ENCODE measurements at regions not wholly inside any gene's neighbourhood (a gene's known extent, or its start where the extent isn't known, plus 50 kb on each side); places are given as distances from the start of the nearest gene placed in this dataset.

- Histone ChIP-seq H3K4me1 (replicated peaks) (no peaks in the 10 kb centered on the region), H3K27ac (no peak overlapping the region), H3K4me3 (no peak overlapping the region), H3K9me3 (replicated peaks) (no peaks in the 10 kb centered on the region), H3K27me3 (replicated peaks) (no peaks in the 10 kb centered on the region), H3K36me3 (no peaks in the 10 kb centered on the region)
- DNase-seq (ENCODE audit: low read depth in 1 of 2, low spot score in 2 of 2) = no peak
Measured at GRCh38 chr4:43816116-43816515, 632.5 kb downstream of the KCTD8 start.

DNA sequence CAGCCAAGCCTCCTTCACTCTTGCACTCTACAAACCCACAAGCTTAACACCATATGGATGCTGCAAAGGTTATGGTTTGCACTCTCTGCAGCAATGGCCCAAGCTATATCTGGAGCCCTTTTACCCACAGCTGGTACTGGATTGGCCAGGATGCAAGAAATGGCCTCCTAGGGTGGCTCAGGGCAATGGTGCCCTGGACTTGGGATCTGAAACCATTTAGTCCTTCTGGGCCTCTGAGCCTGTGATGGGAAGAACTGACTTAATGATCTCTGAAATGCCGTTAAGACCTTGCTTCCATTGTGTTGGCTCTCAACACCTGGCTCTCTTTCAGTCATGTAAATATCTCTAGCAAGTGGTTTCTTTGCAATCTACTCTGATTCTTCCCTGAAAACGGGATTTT is 626.0 kb downstream of the KCTD8 start:
- no peak for DNase-seq (ENCODE audit: low read depth in 1 of 2, low spot score in 2 of 2)
- H3K4me1 ChIP-seq (replicated peaks) = no peaks in the 10 kb centered on the region

DNA sequence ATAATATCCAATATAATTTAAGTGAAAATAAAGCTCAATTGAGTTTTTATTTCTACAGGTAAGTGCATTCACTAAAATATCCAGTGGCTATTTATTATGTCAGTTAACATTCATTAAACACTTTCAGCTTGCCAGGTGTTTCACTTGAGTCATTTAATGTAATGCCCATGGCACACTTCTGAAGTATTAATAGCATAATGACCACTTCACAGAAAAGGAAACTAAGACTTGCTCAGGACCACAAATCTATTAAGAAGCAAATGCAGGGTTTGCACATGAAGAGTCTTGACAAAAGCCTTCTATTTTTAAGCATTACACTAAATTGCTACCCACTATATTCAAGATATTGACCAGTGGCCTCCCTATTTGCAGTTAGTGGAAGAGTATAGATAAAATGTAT is 612.7 kb downstream of the KCTD8 start:
- no peaks in the 10 kb centered on the region for H3K4me1 ChIP-seq (replicated peaks)
- H3K36me3 ChIP-seq = no peaks in the 10 kb centered on the region

More for the DNA sequence above, 626.0 kb downstream of the KCTD8 start:
- H3K27ac ChIP-seq = no peak overlapping the region
- H3K36me3 ChIP-seq = no peaks in the 10 kb centered on the region
- H3K27me3 ChIP-seq (replicated peaks) = no peaks in the 10 kb centered on the region
- H3K4me3 ChIP-seq = no peak overlapping the region
- no peaks in the 10 kb centered on the region for H3K9me3 ChIP-seq (replicated peaks)

GRCh38 chr4:43837171-43837570 is 611.4 kb downstream of the KCTD8 start:
- H3K9me3 ChIP-seq (replicated peaks) = no peaks in the 10 kb centered on the region
- no peaks in the 10 kb centered on the region for H3K4me1 ChIP-seq (replicated peaks)
- no peak overlapping the region for H3K27ac ChIP-seq
- no peaks in the 10 kb centered on the region for H3K27me3 ChIP-seq (replicated peaks)
- no peak for DNase-seq (ENCODE audit: low read depth in 1 of 2, low spot score in 2 of 2)
- no peaks in the 10 kb centered on the region for H3K36me3 ChIP-seq
- no peak overlapping the region for H3K4me3 ChIP-seq

More for the DNA sequence above, 612.7 kb downstream of the KCTD8 start:
- H3K27ac ChIP-seq = no peak overlapping the region
- H3K9me3 ChIP-seq (replicated peaks) = no peaks in the 10 kb centered on the region
- H3K4me3 ChIP-seq = no peak overlapping the region
- no peak for DNase-seq (ENCODE audit: low read depth in 1 of 2, low spot score in 2 of 2)
- no peaks in the 10 kb centered on the region for H3K27me3 ChIP-seq (replicated peaks)

DNA sequence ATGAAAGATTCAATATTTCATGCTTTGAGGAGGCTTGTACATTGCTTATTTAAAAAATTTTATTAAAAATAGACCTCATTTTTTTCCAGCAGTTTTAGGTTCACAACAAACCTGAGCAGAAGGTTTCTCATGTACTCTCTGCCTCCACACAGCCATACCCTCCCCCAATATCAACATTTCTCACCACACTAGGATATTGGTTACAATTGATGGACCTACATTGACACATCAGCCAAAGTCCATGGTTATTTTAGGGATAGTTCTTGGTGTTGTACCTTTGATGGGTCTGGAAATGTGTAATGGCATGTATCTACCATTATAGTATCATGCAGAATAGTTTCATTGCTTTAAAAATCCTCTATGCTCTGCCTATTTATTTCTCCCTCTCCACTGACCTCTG is 611.0 kb downstream of the KCTD8 start:
- H3K27me3 ChIP-seq (replicated peaks) = no peaks in the 10 kb centered on the region

DNA sequence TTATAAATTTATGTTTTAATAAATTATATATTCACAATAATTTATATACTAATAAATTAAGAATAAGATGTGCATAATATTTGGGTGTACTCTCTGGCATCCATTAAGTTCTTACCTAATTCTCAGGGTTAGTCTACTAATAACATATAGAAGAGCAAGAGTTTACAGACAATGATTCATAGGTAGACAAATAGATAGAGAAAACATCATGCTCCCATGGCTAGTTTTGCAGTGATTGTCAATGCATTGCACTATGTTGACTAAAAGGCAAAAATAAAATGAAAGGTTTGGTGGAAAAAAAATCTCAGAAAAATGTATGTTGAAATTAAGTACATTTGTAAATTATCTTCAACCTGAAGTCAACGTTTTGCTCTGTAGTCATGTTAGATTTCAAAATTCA is 606.0 kb downstream of the KCTD8 start:
- no peaks in the 10 kb centered on the region for H3K27me3 ChIP-seq (replicated peaks)
- no peak for DNase-seq (ENCODE audit: low read depth in 1 of 2, low spot score in 2 of 2)
- no peaks in the 10 kb centered on the region for H3K36me3 ChIP-seq
- H3K9me3 ChIP-seq (replicated peaks) = no peaks in the 10 kb centered on the region
- no peak overlapping the region for H3K27ac ChIP-seq
- no peak overlapping the region for H3K4me3 ChIP-seq
- H3K4me1 ChIP-seq (replicated peaks) = no peaks in the 10 kb centered on the region

More for the DNA sequence above, 611.0 kb downstream of the KCTD8 start:
- Histone ChIP-seq H3K9me3 (replicated peaks) (no peaks in the 10 kb centered on the region), H3K27ac (no peak overlapping the region), H3K4me3 (no peak overlapping the region), H3K4me1 (replicated peaks) (no peaks in the 10 kb centered on the region), H3K36me3 (no peaks in the 10 kb centered on the region)
- no peak for DNase-seq (ENCODE audit: low read depth in 1 of 2, low spot score in 2 of 2)

GRCh38 chr4:43843501-43843900 is 605.1 kb downstream of the KCTD8 start:
- no peaks in the 10 kb centered on the region for H3K4me1 ChIP-seq (replicated peaks)
- no peaks in the 10 kb centered on the region for H3K36me3 ChIP-seq
- no peaks in the 10 kb centered on the region for H3K27me3 ChIP-seq (replicated peaks)
- no peak overlapping the region for H3K27ac ChIP-seq
- no peak overlapping the region for H3K4me3 ChIP-seq
- no peak for DNase-seq (ENCODE audit: low read depth in 1 of 2, low spot score in 2 of 2)
- no peaks in the 10 kb centered on the region for H3K9me3 ChIP-seq (replicated peaks)

DNA sequence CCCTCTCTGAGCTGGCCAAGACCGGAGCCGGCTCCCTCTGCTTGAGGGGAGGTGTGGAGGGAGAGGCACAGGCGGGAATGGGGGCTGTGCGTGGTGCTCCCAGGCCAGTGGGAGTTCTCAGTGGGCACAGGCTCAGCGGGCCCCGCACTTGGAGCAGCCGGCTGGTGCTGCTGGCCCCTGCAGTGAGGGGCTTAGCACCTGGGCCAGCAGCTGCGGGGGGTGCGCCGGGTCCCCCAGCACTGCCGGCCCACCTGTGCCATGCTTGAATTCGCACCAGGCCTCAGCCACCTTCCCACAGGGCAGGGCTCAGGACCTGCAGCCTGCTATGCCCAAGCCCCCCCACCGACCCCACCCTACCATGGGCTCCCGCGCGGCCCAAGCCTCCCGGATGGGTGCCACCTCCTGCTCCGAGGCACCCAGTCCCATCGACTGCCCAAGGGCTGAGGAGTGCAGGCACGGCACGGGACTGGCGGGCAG is 602.5 kb downstream of the KCTD8 start:
- DNase-seq (ENCODE audit: low read depth in 1 of 2, low spot score in 2 of 2) = peak in 1 of 2 experiments; percentile 21
- Histone ChIP-seq H3K36me3 (no peaks in the 10 kb centered on the region), H3K27ac (no peak overlapping the region), H3K4me3 (no peak overlapping the region), H3K27me3 (replicated peaks) (no peaks in the 10 kb centered on the region), H3K9me3 (replicated peaks) (no peaks in the 10 kb centered on the region), H3K4me1 (replicated peaks) (no peaks in the 10 kb centered on the region)

GRCh38 chr4:43853565-43854264 is 594.9 kb downstream of the KCTD8 start:
- Histone ChIP-seq H3K27me3 (replicated peaks) (no peaks in the 10 kb centered on the region), H3K4me3 (no peak overlapping the region), H3K9me3 (replicated peaks) (no peaks in the 10 kb centered on the region), H3K4me1 (replicated peaks) (no peaks in the 10 kb centered on the region), H3K27ac (no peak overlapping the region), H3K36me3 (no peaks in the 10 kb centered on the region)
- DNase-seq (ENCODE audit: low read depth in 1 of 2, low spot score in 2 of 2) = no peak

DNA sequence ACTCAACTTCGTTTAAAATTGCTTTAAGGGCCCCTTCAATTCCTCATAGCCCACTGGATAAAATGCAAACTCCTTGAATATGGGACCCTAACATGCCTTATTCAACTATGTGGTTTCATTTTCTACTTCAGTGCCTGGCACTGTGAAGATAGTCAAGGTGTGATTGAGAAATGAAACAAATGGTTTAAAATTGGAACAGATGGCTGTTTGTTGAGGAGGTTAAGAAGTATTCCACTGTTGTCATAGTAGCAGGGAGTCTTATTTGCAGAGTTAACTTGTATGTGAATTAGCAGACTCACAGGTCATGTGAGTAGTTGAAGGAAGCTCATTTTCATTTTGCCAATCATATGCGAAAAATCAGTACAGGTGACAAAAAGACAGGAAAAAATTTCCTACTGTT is 593.3 kb downstream of the KCTD8 start:
- H3K36me3 ChIP-seq = no peaks in the 10 kb centered on the region
- no peak overlapping the region for H3K27ac ChIP-seq
- no peaks in the 10 kb centered on the region for H3K4me1 ChIP-seq (replicated peaks)
- no peaks in the 10 kb centered on the region for H3K9me3 ChIP-seq (replicated peaks)
- H3K4me3 ChIP-seq = no peak overlapping the region
- DNase-seq (ENCODE audit: low read depth in 1 of 2, low spot score in 2 of 2) = no peak
- H3K27me3 ChIP-seq (replicated peaks) = no peaks in the 10 kb centered on the region

- no peaks in the 10 kb centered on the region for H3K36me3 ChIP-seq
- H3K27ac ChIP-seq = no peak overlapping the region
- no peak for DNase-seq (ENCODE audit: low read depth in 1 of 2, low spot score in 2 of 2)
- H3K4me1 ChIP-seq (replicated peaks) = no peaks in the 10 kb centered on the region
- no peaks in the 10 kb centered on the region for H3K9me3 ChIP-seq (replicated peaks)
- H3K4me3 ChIP-seq = no peak overlapping the region
- no peaks in the 10 kb centered on the region for H3K27me3 ChIP-seq (replicated peaks)
Measured at GRCh38 chr4:43864616-43865146, 583.9 kb downstream of the KCTD8 start.

DNA sequence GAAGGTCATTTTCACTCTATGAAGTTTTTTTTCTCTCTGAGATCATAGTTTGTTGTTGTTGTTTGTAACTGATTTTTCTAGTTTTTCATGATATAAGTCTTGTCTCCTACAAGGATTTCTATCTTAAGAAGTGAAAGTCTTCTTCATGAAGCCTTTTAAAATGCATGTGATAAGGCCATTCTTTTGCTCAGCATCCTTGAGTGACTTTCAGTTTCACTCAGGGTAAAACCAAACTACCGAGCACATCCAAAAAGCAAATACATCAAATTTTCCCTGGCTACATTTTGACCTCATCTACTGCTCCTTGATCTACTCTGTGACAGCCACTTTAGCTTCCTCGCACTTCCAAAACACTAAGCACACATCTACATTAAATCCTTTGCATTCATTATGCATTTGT is 580.7 kb downstream of the KCTD8 start:
- no peaks in the 10 kb centered on the region for H3K9me3 ChIP-seq (replicated peaks)
- H3K27ac ChIP-seq = no peak overlapping the region
- no peak overlapping the region for H3K4me3 ChIP-seq
- no peaks in the 10 kb centered on the region for H3K27me3 ChIP-seq (replicated peaks)
- no peaks in the 10 kb centered on the region for H3K4me1 ChIP-seq (replicated peaks)
- DNase-seq (ENCODE audit: low read depth in 1 of 2, low spot score in 2 of 2) = no peak
- H3K36me3 ChIP-seq = no peaks in the 10 kb centered on the region

DNA sequence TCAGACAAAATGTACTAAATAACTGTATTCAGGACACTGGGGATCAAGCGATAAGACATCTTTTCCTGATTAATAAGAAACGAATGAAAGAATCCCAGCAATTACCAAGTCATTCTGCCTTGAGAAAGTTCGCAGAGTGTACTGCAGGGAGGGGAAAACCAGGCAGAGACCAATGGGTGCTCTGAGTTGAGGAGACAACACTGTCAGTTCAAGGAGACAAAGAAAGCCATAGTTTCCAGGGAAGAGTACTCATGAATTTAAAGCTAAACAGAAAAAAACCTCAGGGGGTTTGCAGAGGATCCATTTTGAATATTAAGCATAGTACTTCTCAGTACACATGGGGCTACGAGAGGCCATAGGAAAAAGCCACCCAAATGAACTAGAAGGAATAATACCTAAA is 573.0 kb downstream of the KCTD8 start:
- H3K27ac ChIP-seq = no peak overlapping the region
- no peak overlapping the region for H3K4me3 ChIP-seq
- H3K4me1 ChIP-seq (replicated peaks) = no peaks in the 10 kb centered on the region
- no peaks in the 10 kb centered on the region for H3K9me3 ChIP-seq (replicated peaks)
- no peaks in the 10 kb centered on the region for H3K36me3 ChIP-seq
- no peaks in the 10 kb centered on the region for H3K27me3 ChIP-seq (replicated peaks)
- DNase-seq (ENCODE audit: low read depth in 1 of 2, low spot score in 2 of 2) = no peak

DNA sequence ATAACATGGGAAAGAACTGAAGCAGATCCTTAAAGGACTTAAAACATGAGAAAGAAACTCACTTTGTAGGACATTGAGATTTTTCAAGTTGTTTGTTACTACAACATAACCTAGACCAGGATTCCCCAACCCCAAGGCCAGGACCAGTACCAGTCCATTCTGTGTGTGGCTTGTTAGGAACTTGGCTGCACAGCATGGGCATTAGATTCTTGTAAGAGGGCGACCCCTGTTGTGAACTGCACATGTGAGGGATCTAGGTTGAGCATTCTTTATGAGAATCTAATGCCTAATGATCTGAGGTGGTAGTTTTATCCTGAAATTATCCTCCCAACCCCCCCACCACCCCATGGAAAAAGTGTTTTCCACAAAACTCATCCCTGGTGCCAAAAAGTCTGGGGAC is 566.1 kb downstream of the KCTD8 start:
- H3K27me3 ChIP-seq (replicated peaks) = no peaks in the 10 kb centered on the region
- no peaks in the 10 kb centered on the region for H3K9me3 ChIP-seq (replicated peaks)
- H3K27ac ChIP-seq = no peak overlapping the region
- DNase-seq (ENCODE audit: low read depth in 1 of 2, low spot score in 2 of 2) = no peak
- H3K36me3 ChIP-seq = no peaks in the 10 kb centered on the region
- no peak overlapping the region for H3K4me3 ChIP-seq
- H3K4me1 ChIP-seq (replicated peaks) = no peaks in the 10 kb centered on the region

DNA sequence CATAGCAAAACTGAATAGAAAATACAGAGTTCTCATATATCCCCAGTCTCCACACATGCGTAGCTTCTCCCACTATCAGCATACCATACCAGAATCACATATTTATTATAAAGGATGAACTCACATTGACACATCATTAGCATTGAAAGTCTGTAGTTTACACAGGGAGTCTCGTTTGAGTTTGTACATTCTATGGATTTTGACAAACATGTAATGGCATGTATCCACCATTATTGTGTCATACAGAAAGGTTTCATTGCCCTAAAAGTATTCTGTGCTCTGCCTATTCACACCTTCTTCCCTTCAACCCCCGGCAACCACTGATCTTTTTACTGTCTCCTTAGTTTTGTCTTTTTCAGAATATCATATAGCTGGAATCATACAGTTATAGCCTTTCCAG is 562.4 kb downstream of the KCTD8 start:
- Histone ChIP-seq H3K36me3 (no peaks in the 10 kb centered on the region), H3K9me3 (replicated peaks) (no peaks in the 10 kb centered on the region), H3K4me3 (no peak overlapping the region), H3K4me1 (replicated peaks) (no peaks in the 10 kb centered on the region), H3K27ac (no peak overlapping the region), H3K27me3 (replicated peaks) (no peaks in the 10 kb centered on the region)
- DNase-seq (ENCODE audit: low read depth in 1 of 2, low spot score in 2 of 2) = no peak

Data from SJSA1 (cell line).